ENCODE measurements at regions not wholly inside any gene's neighbourhood (a gene's known extent, or its start where the extent isn't known, plus 50 kb on each side); places are given as distances from the start of the nearest gene placed in this dataset.

DNA sequence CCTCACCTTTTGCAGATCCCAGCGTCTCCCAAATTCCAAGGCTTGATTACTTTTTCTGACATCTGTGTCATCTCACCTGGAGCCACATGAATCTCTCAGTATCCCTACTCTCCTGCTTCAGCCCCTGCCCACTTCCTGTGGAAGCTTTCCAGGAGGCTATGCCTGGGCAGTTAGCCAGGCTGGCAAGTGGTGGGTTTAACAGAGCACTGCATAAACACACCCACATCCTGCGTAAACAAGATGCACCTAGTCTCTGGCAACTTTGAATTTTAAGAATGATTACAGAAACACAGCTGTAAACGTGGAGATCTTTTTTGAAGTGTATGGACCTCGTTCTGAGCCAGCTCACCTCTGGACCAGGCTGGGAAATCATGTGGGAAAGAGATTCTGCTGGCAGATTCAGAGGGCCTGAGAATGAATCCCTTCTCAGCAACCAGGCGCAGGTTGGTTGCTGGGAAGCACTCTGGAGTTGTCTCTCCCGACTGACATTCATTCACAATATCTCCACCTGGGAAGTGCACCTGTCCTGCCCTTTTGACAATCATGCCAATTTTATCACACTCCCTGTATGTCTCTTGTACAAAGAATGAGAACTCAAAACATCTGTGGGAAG, 55.7 kb upstream of the FANCC start:
- TF ChIP-seq, protein P1, sequence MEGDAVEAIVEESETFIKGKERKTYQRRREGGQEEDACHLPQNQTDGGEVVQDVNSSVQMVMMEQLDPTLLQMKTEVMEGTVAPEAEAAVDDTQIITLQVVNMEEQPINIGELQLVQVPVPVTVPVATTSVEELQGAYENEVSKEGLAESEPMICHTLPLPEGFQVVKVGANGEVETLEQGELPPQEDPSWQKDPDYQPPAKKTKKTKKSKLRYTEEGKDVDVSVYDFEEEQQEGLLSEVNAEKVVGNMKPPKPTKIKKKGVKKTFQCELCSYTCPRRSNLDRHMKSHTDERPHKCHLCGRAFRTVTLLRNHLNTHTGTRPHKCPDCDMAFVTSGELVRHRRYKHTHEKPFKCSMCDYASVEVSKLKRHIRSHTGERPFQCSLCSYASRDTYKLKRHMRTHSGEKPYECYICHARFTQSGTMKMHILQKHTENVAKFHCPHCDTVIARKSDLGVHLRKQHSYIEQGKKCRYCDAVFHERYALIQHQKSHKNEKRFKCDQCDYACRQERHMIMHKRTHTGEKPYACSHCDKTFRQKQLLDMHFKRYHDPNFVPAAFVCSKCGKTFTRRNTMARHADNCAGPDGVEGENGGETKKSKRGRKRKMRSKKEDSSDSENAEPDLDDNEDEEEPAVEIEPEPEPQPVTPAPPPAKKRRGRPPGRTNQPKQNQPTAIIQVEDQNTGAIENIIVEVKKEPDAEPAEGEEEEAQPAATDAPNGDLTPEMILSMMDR (IDR thresholded peaks at IDR 0.05; ENCODE audit: borderline replicate concordance, extremely low read depth, insufficient read depth) = no peak
- H3K4me3 ChIP-seq (ENCODE audit: low read length in 3 of 3) = no peak overlapping the region
- no peaks in the 10 kb centered on the region for H3K36me3 ChIP-seq (ENCODE audit: control insufficient read depth in 2 of 3, insufficient read depth in 3 of 3, low read length in 3 of 3)
- FAIRE-seq = no peak
- H3K27ac ChIP-seq (ENCODE audit: low read depth in 2 of 2, low read length in 2 of 2) = no peak overlapping the region
- peak in 2 of 5 donors; percentile 29 to 52 for DNase-seq
- H3K4me1 ChIP-seq (ENCODE audit: control insufficient read depth in 2 of 3, insufficient read depth in 2 of 3, low read depth in 1 of 3, low read length in 3 of 3) = no peaks in the 10 kb centered on the region
- no peak overlapping the region for H3K9ac ChIP-seq (ENCODE audit: low read length in 3 of 3)
- H3K9me3 ChIP-seq (ENCODE audit: control insufficient read depth in 2 of 3, insufficient read depth in 1 of 3, low read length in 3 of 3) = no peaks in the 10 kb centered on the region
- intact Hi-C loops (cut with DNase I) = no loop called here
- no peaks in the 10 kb centered on the region for H3K27me3 ChIP-seq (ENCODE audit: control insufficient read depth, insufficient read depth, low read length)

DNA sequence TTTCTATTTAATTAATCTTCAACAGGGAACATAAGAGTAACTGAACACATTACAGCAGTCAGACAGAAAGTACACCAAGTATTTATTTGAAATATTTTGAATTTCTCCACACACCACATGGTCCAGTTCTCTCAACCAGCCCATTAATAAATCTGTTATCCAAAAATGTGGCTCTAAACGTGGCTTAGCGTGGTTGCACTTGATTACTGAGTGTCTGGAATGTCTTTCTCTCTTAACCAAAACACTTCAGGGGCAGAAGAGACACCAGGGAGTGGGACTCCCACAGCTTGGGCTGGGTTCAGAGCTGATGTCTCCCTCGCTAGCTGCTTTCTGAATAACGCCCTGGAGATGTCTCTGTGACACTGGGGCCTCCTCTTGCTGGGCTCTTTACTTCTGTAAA, 52.6 kb upstream of the FANCC start:
- Histone ChIP-seq H3K9me3 (ENCODE audit: control insufficient read depth in 2 of 3, insufficient read depth in 1 of 3, low read length in 3 of 3) (no peaks in the 10 kb centered on the region), H3K4me3 (ENCODE audit: low read length in 3 of 3) (no peak overlapping the region), H3K9ac (ENCODE audit: low read length in 3 of 3) (no peak overlapping the region), H3K27me3 (ENCODE audit: control insufficient read depth, insufficient read depth, low read length) (no peaks in the 10 kb centered on the region), H3K27ac (ENCODE audit: low read depth in 2 of 2, low read length in 2 of 2) (no peak overlapping the region), H3K4me1 (ENCODE audit: control insufficient read depth in 2 of 3, insufficient read depth in 2 of 3, low read depth in 1 of 3, low read length in 3 of 3) (no peaks in the 10 kb centered on the region), H3K36me3 (ENCODE audit: control insufficient read depth in 2 of 3, insufficient read depth in 3 of 3, low read length in 3 of 3) (no peaks in the 10 kb centered on the region)
- TF ChIP-seq, protein P1 (IDR thresholded peaks at IDR 0.05; ENCODE audit: borderline replicate concordance, extremely low read depth, insufficient read depth) = no peak
- intact Hi-C loops (cut with DNase I) = no loop called here
- FAIRE-seq = no peak
- DNase-seq = peak in 2 of 5 donors; percentile 49 to 71

DNA sequence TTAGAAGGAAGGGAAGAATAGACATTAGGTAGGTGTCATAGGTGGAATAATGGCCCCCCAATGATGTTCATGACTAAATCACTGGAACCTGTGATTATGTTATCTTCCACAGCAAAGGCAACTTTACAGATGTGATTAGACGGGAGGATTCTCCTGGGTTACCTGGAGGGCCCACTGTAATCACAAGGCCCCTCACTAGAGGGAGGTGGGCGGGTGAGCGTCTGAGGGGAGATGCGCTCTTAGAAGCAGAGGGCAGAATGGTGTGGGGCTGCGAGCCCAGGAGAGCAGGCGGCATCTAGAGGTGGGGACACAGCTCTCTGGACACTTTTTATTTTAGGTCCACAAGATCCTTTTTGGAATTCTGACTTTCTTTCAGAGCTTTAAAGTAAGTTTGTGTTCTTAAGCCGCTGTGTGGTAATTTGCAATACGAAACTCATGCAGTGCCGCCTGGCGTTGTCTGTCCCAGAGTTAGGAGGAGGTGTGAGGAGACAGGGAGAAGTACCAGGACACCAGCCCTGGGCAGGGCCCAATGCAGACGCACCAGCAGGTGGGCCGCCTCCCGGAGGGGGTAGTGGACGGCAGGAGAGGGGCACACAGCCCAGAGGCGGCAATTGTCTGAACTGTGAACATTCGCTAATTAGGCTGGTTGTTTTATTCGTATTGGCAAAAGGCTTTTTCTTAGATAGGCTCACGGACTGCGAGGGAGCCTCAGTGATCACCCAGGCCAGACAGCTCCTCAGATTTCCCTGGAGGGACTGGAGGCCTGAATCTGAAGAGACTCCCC, 51.1 kb upstream of the FANCC start:
- Histone ChIP-seq H3K9ac (ENCODE audit: low read length in 3 of 3) (no peak overlapping the region), H3K36me3 (ENCODE audit: control insufficient read depth in 2 of 3, insufficient read depth in 3 of 3, low read length in 3 of 3) (no peaks in the 10 kb centered on the region), H3K4me1 (ENCODE audit: control insufficient read depth in 2 of 3, insufficient read depth in 2 of 3, low read depth in 1 of 3, low read length in 3 of 3) (no peaks in the 10 kb centered on the region), H3K4me3 (ENCODE audit: low read length in 3 of 3) (no peak overlapping the region), H3K27ac (ENCODE audit: low read depth in 2 of 2, low read length in 2 of 2) (no peak overlapping the region), H3K9me3 (ENCODE audit: control insufficient read depth in 2 of 3, insufficient read depth in 1 of 3, low read length in 3 of 3) (no peaks in the 10 kb centered on the region), H3K27me3 (ENCODE audit: control insufficient read depth, insufficient read depth, low read length) (no peaks in the 10 kb centered on the region)
- TF ChIP-seq, protein P1 (IDR thresholded peaks at IDR 0.05; ENCODE audit: borderline replicate concordance, extremely low read depth, insufficient read depth) = no peak
- FAIRE-seq (no peak), DNase-seq (no peak)
- intact Hi-C loops (cut with DNase I) = no loop called here

Data from kidney (tissue), 13 donors.